OCI-LY7 (cell line): ENCODE measurements at regions not wholly inside any gene's neighbourhood (a gene's known extent, or its start where the extent isn't known, plus 50 kb on each side); places are given as distances from the start of the nearest gene placed in this dataset.
"Not testable (repeated sequence)": the region's sequence is repeated elsewhere in the genome, so short reads cannot be mapped to it uniquely, and the experiment has no call there.

Source experiments
- BruUV-seq: library from RNA; stranded (reverse); fragments of 400-500 nt; replicated peaks from 2 replicates; lab custom pipeline; 2021; lab: Mats Ljungman, UMichigan
- CTCF ChIA-PET: fragments of 300-600 bp; sonication (Branson Sonifier 250); formaldehyde crosslinking; loops from one replicate; lab custom pipeline; 2022; ENCODE audit warnings: antibody characterized with exemption; ENCODE audit not compliant: unreplicated experiment; lab: Charles Lee
- POLR2A ChIA-PET: fragments of 300-600 bp; sonication (Branson Sonifier 250); formaldehyde crosslinking; loops from one replicate; lab custom pipeline; 2022; ENCODE audit warnings: antibody characterized with exemption; lab: Charles Lee
- DNase-seq: peaks from one replicate; pipeline ENCODE4 v3.0.0-alpha.2; 2015; ENCODE audit warnings: low spot score
- H2AFZ ChIP-seq: fragments of 200-600 bp; sonication (generic), shearing (Covaris generic); 2 replicates; pipeline ENCODE4 v1.6.1; 2014; ENCODE audit warnings: mild to moderate bottlenecking, antibody characterized with exemption, low read length, moderate library complexity
- H3K27ac ChIP-seq: fragments of 200-600 bp; sonication (generic); 2 replicates; pipeline ENCODE4 v1.5.1; 2014; ENCODE audit warnings: mixed run types, low read depth, mild to moderate bottlenecking, moderate library complexity, low read length, inconsistent platforms; ENCODE audit not compliant: poor library complexity, severe bottlenecking
- H3K36me3 ChIP-seq: fragments of 200-600 bp; sonication (generic); 2 replicates; pipeline ENCODE4 v1.6.1; 2014; ENCODE audit warnings: mild to moderate bottlenecking, antibody characterized with exemption, low read length, moderate library complexity, mixed read lengths; ENCODE audit not compliant: insufficient read depth
- H3K4me1 ChIP-seq: fragments of 200-600 bp; sonication (generic); 2 replicates; pipeline ENCODE4 v1.5.1; 2014; ENCODE audit warnings: mild to moderate bottlenecking, low read length; ENCODE audit not compliant: insufficient read depth, poor library complexity, severe bottlenecking
- H3K4me2 ChIP-seq: fragments of 200-600 bp; sonication (generic); 2 replicates; pipeline ENCODE4 v1.6.1; 2014; ENCODE audit warnings: mild to moderate bottlenecking, low read length
- H3K4me3 ChIP-seq: fragments of 200-600 bp; sonication (generic); 2 replicates; pipeline ENCODE4 v1.5.1; 2014; ENCODE audit warnings: mild to moderate bottlenecking, low read depth, low read length; ENCODE audit not compliant: poor library complexity, severe bottlenecking
- H3K79me2 ChIP-seq: fragments of 200-600 bp; sonication (generic); 2 replicates; pipeline ENCODE4 v1.6.1; 2016; ENCODE audit warnings: low read depth, mild to moderate bottlenecking, low read length, moderate library complexity, mixed read lengths; ENCODE audit not compliant: insufficient read depth
- H3K9me2 ChIP-seq: fragments of 200-600 bp; sonication (generic); 2 replicates; pipeline ENCODE4 v1.6.1; 2016; ENCODE audit warnings: mild to moderate bottlenecking, low read length, mixed read lengths; ENCODE audit not compliant: insufficient read depth
- H3K9me3 ChIP-seq: fragments of 200-600 bp; sonication (generic); 2 replicates; pipeline ENCODE4 v1.6.1; 2014; ENCODE audit warnings: mild to moderate bottlenecking, mixed run types, low read length, mixed read lengths
- H4K20me1 ChIP-seq: fragments of 200-600 bp; sonication (generic); 2 replicates; pipeline ENCODE4 v1.6.1; 2014; ENCODE audit warnings: mild to moderate bottlenecking, antibody characterized with exemption, low read length, moderate library complexity, mixed read lengths; ENCODE audit not compliant: insufficient read depth
- intact Hi-C: fragments of 100-400 bp; cut with micrococcal nuclease; formaldehyde crosslinking; loops from one replicate; pipeline ENCODE4 v1.10.0; 2022; ENCODE audit not compliant: unreplicated experiment

GRCh38 chr1:83373018-83373417, 625.9 kb downstream of the TTLL7 start:
- H4K20me1 ChIP-seq, H3K4me2 ChIP-seq, intact Hi-C loops, POLR2A ChIA-PET, H3K4me1 ChIP-seq, H2AFZ ChIP-seq, H3K79me2 ChIP-seq, DNase-seq, H3K9me2 ChIP-seq, H3K4me3 ChIP-seq, H3K36me3 ChIP-seq, H3K9me3 ChIP-seq, H3K27ac ChIP-seq, BruUV-seq, CTCF ChIA-PET: not testable (repeated sequence)

DNA sequence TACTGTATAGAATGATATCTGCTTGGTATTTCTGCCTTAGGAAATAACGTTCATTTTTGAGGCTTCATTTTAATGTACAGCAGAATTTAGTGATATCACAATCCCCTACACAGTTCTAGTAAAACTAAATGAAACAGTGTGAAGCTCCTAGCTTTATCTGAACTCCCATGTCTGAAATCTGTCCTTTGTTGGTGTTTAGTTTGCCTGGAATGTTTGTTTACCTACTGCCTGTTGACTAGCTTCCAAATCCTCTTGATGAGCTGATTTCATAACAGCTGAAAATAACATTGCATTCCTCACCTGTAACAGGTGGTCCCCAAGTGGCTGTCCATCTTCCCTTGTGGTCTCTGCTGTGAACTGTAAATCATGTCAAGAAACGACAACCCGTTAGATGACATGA, 629.1 kb downstream of the TTLL7 start:
- CTCF ChIA-PET, DNase-seq, H3K36me3 ChIP-seq, H3K4me2 ChIP-seq, H3K79me2 ChIP-seq, POLR2A ChIA-PET, H3K4me3 ChIP-seq, H2AFZ ChIP-seq, intact Hi-C loops, H3K27ac ChIP-seq, H4K20me1 ChIP-seq, H3K9me2 ChIP-seq, BruUV-seq, H3K9me3 ChIP-seq, H3K4me1 ChIP-seq: not testable (repeated sequence)

- DNase-seq, H3K4me1 ChIP-seq, H3K9me3 ChIP-seq, H3K4me2 ChIP-seq, H3K4me3 ChIP-seq, H2AFZ ChIP-seq, H4K20me1 ChIP-seq, H3K9me2 ChIP-seq, CTCF ChIA-PET, POLR2A ChIA-PET, intact Hi-C loops, H3K27ac ChIP-seq, H3K79me2 ChIP-seq, BruUV-seq, H3K36me3 ChIP-seq: not testable (repeated sequence)
These were observed 633.6 kb downstream of the TTLL7 start for GRCh38 chr1:83365320-83365719.

DNA sequence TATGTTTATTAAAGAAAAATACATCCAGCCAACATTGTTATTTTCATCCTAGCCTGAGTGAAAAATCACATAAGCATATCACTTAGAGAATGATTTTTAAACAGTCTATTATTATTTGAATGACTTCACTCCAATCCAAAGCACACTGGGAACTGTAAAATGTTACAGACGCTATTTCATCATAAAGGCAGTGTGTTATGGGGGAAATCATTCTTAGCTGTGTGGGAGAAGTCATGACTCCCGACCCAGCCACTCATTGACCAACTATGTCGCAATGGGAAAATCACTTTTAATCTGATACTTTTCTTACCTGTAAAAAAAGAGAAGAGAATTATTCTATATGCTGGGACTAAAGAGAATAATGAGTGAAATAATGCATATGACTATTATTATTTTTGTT, 653.6 kb downstream of the TTLL7 start:
- H2AFZ ChIP-seq, intact Hi-C loops, H4K20me1 ChIP-seq, H3K4me3 ChIP-seq, H3K36me3 ChIP-seq, H3K9me2 ChIP-seq, H3K4me1 ChIP-seq, POLR2A ChIA-PET, BruUV-seq, H3K27ac ChIP-seq, H3K79me2 ChIP-seq, DNase-seq, CTCF ChIA-PET, H3K4me2 ChIP-seq, H3K9me3 ChIP-seq: not testable (repeated sequence)

- CTCF ChIA-PET, H3K79me2 ChIP-seq, H3K27ac ChIP-seq, H3K4me1 ChIP-seq, H2AFZ ChIP-seq, H3K9me3 ChIP-seq, intact Hi-C loops, H3K9me2 ChIP-seq, BruUV-seq, H3K4me3 ChIP-seq, DNase-seq, POLR2A ChIA-PET, H3K4me2 ChIP-seq, H3K36me3 ChIP-seq, H4K20me1 ChIP-seq: not testable (repeated sequence)
These were observed 655.2 kb downstream of the TTLL7 start for GRCh38 chr1:83343767-83344166.

- H3K36me3 ChIP-seq, DNase-seq, H3K9me2 ChIP-seq, H3K4me3 ChIP-seq, H3K9me3 ChIP-seq, BruUV-seq, H4K20me1 ChIP-seq, CTCF ChIA-PET, H3K27ac ChIP-seq, H2AFZ ChIP-seq, POLR2A ChIA-PET, H3K79me2 ChIP-seq, H3K4me2 ChIP-seq, H3K4me1 ChIP-seq, intact Hi-C loops: not testable (repeated sequence)
These were observed 655.9 kb downstream of the TTLL7 start for GRCh38 chr1:83342995-83343394.

DNA sequence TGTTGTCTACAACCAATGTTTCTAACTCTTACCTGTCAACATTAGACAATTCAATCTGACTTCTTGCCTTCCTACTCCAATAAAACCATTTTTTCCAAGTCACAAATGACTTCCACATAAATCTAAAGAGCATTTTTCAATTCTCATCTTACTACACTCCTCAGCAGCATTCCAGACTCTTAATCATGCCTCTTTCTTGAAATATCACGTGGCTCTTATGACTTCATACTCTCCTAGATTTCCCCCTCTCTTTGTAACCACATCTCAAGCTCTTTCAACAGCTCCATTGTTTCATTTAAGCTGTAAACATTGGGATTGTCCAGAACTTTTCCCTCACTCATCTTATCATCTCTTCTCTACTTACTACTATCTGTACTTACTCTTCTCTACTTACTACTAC, 666.6 kb downstream of the TTLL7 start:
- BruUV-seq, intact Hi-C loops, H3K4me2 ChIP-seq, H3K27ac ChIP-seq, H4K20me1 ChIP-seq, POLR2A ChIA-PET, H3K4me1 ChIP-seq, DNase-seq, H3K4me3 ChIP-seq, CTCF ChIA-PET, H3K79me2 ChIP-seq, H3K9me2 ChIP-seq, H3K9me3 ChIP-seq, H3K36me3 ChIP-seq, H2AFZ ChIP-seq: not testable (repeated sequence)
